ENCODE measurements at regions not wholly inside any gene's neighbourhood (a gene's known extent, or its start where the extent isn't known, plus 50 kb on each side); places are given as distances from the start of the nearest gene placed in this dataset.
A peak's percentile ranks its signal among the peaks of the same experiment; 100 is the strongest.

DNA sequence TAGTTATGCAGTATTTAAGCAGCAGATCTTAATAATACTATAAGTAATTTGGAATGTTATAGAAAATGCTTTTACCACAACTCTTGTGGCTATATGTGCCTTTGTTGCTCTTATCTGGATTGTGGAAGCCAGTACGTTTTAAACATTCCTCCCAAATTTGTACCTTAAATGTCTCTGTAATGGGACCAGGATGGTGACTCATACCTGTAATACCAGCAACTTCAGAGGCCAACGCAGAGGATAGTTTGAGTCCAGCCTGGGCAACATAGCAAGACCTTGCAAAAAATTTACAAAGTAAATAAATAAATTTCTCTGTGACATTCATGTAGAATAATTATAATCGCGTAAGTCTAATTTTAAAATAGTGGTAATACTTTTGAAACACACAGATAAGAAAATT is 283.1 kb downstream of the POM121L12 start:
- Histone ChIP-seq H3K9me3 (peaks cover 3% of the 10 kb centered on the region), H3K4me1 (ENCODE audit: low read depth) (no peaks in the 10 kb centered on the region), H3K4me3 (no peak overlapping the region), H3K36me3 (ENCODE audit: low read depth) (no peaks in the 10 kb centered on the region)
- TF ChIP-seq, protein P1, sequence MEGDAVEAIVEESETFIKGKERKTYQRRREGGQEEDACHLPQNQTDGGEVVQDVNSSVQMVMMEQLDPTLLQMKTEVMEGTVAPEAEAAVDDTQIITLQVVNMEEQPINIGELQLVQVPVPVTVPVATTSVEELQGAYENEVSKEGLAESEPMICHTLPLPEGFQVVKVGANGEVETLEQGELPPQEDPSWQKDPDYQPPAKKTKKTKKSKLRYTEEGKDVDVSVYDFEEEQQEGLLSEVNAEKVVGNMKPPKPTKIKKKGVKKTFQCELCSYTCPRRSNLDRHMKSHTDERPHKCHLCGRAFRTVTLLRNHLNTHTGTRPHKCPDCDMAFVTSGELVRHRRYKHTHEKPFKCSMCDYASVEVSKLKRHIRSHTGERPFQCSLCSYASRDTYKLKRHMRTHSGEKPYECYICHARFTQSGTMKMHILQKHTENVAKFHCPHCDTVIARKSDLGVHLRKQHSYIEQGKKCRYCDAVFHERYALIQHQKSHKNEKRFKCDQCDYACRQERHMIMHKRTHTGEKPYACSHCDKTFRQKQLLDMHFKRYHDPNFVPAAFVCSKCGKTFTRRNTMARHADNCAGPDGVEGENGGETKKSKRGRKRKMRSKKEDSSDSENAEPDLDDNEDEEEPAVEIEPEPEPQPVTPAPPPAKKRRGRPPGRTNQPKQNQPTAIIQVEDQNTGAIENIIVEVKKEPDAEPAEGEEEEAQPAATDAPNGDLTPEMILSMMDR (IDR thresholded peaks at IDR 0.05): no peak
- no peak for DNase-seq
- ATAC-seq: no peak
- intact Hi-C loops (cut with DNase I, micrococcal nuclease): no loop called here

DNA sequence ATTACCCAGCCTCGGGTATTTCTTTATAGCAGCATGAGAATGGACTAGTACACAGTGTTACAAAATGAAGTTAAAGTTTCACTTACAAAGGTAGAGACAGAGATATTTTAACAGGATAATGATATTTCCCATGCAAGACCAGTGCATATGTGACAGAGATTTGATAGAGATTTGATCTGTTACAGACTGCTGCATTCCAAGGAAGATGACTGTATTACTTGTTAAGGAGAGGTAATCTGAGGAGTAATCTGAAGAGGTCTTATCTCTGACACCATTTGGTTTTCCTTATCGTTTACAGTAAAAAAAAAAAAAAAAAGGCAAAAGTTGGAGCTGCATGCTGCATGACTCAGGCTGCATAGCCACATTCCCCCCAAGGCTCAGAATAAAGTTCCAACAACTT is 289.6 kb downstream of the POM121L12 start:
- ATAC-seq: no peak
- Histone ChIP-seq H3K9me3 (peaks cover 15% of the 10 kb centered on the region), H3K4me3 (no peak overlapping the region), H3K4me1 (ENCODE audit: low read depth) (no peaks in the 10 kb centered on the region), H3K36me3 (ENCODE audit: low read depth) (no peaks in the 10 kb centered on the region)
- intact Hi-C loops (cut with DNase I, micrococcal nuclease): no loop called here
- DNase-seq: no peak
- TF ChIP-seq, protein P1 (IDR thresholded peaks at IDR 0.05): no peak

DNA sequence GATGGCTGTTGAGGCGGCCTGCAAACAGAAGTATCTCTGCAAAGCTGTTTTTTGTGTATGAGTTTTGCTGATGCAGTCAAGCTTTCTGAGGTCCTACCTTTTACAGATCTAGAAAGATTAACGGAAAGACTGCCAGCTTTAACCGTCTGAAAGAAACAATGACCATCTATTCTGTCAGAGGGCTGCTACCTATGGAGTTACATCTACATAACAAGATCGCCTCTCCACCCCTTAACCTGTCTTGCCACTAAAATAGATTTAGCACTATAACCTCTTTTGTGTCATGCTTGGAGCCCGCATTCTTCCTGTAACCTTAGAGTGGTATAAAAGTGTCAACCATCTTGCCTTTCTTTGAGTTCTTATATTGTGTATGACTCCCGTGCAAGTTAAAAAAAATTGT is 291.2 kb downstream of the POM121L12 start:
- no peak for DNase-seq
- ATAC-seq: no peak
- intact Hi-C loops (cut with DNase I, micrococcal nuclease): no loop called here
- H3K36me3 ChIP-seq (ENCODE audit: low read depth): no peaks in the 10 kb centered on the region
- peaks cover 18% of the 10 kb centered on the region for H3K9me3 ChIP-seq
- H3K4me1 ChIP-seq (ENCODE audit: low read depth): no peaks in the 10 kb centered on the region
- H3K4me3 ChIP-seq: no peak overlapping the region
- TF ChIP-seq, protein P1 (IDR thresholded peaks at IDR 0.05): no peak

DNA sequence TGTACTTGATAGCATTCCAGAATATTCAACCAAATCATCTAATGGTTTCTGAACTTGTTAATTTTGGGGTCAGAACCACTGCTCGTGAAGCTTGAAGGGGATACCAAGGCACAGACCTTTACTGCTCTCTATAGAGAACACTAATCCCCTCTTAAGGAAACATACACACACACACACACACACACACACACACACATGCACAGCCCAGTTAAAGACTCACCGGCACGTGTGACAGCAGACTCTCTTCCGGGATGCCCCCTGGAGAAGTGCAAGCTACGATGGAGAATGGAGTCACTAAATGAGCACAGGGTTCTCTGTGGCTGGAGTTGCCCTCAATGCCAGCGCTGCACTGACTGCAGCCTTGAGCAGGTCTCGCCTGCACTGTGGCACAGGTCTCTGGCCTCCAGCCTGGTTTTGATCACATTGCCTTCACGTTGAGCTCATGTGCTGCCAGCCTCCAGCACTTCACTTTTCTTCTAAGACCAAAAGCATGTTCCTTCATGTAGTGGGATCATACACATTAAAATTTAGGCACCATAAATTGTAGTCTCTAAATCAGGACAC is 300.8 kb downstream of the POM121L12 start:
- DNase-seq (no peak), ATAC-seq (no peak)
- no peak overlapping the region for H3K4me3 ChIP-seq
- TF ChIP-seq, protein P1 (IDR thresholded peaks at IDR 0.05): no peak
- no peaks in the 10 kb centered on the region for H3K36me3 ChIP-seq (ENCODE audit: low read depth)
- H3K9me3 ChIP-seq: peaks cover 49% of the 10 kb centered on the region
- intact Hi-C loops (cut with DNase I, micrococcal nuclease): no loop called here
- no peaks in the 10 kb centered on the region for H3K4me1 ChIP-seq (ENCODE audit: low read depth)

DNA sequence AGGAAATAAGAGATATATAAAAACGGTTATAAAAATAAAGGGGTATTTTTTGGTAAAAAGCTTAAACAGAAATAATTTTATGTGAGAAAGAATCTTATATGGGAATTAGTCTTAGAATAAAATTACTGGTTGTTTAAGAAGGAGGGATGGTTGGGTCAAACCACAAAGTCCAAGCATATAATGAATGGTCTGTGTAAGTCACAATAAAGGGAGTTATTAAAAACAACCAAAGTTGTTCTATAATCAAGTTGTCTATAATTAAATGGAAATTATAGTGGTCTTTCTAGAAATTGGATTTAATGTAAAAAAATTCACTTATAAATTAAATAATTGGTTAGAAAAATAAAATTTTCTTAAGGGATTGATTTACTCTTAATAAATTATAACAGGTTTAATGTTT is 304.8 kb downstream of the POM121L12 start:
- DNase-seq: no peak
- Histone ChIP-seq H3K4me3 (no peak overlapping the region), H3K4me1 (ENCODE audit: low read depth) (no peaks in the 10 kb centered on the region), H3K36me3 (ENCODE audit: low read depth) (no peaks in the 10 kb centered on the region), H3K9me3 (peaks cover 55% of the 10 kb centered on the region)
- TF ChIP-seq, protein P1 (IDR thresholded peaks at IDR 0.05): no peak
- intact Hi-C loops (cut with DNase I, micrococcal nuclease): no loop called here
- no peak for ATAC-seq

DNA sequence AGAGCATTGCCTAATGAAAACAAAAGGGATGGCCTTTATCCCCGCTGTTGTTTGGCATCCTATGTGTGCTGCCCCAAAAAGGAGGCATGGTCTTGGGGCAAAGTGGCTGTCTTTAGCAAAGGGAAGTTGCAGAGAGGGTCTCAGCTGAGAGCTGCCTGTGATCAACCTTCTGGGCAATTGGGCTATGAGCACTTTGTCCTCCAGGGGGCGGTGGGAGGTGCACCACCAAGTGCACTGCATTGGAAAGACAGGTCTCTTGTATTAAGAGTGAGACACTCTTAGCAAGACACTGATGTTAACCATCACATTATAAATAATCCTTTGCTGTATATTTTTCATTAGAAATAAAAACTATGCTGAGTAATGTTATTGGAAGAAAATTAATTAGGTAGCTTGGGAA is 314.8 kb downstream of the POM121L12 start:
- no peaks in the 10 kb centered on the region for H3K9me3 ChIP-seq
- no peak overlapping the region for H3K4me3 ChIP-seq
- TF ChIP-seq, protein P1 (IDR thresholded peaks at IDR 0.05): no peak
- H3K36me3 ChIP-seq (ENCODE audit: low read depth): no peaks in the 10 kb centered on the region
- ATAC-seq (no peak), DNase-seq (peak in 2 of 3 donors; percentile 32 to 39)
- no peaks in the 10 kb centered on the region for H3K4me1 ChIP-seq (ENCODE audit: low read depth)
- intact Hi-C loops (cut with DNase I, micrococcal nuclease): no loop called here
